ENCODE measurements at regions not wholly inside any gene's neighbourhood (a gene's known extent, or its start where the extent isn't known, plus 50 kb on each side); places are given as distances from the start of the nearest gene placed in this dataset.

DNA sequence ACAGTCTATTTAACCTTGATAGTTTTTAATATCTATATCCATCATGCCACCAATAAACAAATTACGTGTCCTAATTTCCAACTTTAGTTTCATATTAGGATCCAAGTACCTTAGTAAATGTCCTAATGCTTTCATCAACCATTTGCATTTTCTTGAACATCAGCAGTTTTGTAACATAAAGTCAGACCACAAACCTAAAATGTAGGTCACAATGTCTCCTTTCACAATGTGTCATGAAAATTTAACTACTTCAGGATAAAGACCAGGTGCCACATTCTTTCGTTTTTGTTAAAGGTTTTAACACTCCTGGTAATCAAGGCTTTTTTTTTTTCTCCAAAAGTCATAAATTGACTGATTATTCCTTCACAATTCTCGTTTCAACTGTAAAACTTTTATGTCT is 310.7 kb upstream of the PMFBP1 start:
- H3K27me3 ChIP-seq = no peaks in the 10 kb centered on the region
- no peak for ATAC-seq
- intact Hi-C loops (cut with DNase I; ENCODE audit: low total_unique reads) = no loop called here

DNA sequence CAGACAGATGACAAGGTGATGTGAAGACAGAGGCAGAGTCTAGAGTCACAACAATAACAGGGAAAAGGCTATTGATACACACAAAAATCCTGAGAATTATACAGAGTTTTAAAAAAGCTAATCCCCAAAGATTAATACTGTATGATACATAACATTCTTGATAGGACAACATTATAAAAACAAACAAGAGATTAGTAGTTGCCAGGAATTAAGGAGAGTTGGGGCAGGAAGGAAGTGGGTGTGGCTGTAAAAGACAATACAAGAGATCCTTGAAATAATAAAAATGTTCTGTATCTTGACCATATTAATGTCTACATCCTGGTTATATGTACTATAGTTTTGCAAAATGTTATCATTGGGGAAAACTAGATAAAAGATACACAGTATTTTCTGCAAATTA is 309.5 kb upstream of the PMFBP1 start:
- intact Hi-C loops (cut with DNase I; ENCODE audit: low total_unique reads) = no loop called here
- Histone ChIP-seq H3K36me3 (no peaks in the 10 kb centered on the region), H3K4me1 (no peaks in the 10 kb centered on the region)

More for the DNA sequence above, 310.7 kb upstream of the PMFBP1 start:
- Histone ChIP-seq H3K4me3 (no peak overlapping the region), H3K27ac (no peak overlapping the region), H3K9me3 (no peaks in the 10 kb centered on the region), H3K4me1 (no peaks in the 10 kb centered on the region), H3K36me3 (no peaks in the 10 kb centered on the region)
- no peak for TF ChIP-seq POLR2A (IDR thresholded peaks at IDR 0.05)
- TF ChIP-seq, protein P1, sequence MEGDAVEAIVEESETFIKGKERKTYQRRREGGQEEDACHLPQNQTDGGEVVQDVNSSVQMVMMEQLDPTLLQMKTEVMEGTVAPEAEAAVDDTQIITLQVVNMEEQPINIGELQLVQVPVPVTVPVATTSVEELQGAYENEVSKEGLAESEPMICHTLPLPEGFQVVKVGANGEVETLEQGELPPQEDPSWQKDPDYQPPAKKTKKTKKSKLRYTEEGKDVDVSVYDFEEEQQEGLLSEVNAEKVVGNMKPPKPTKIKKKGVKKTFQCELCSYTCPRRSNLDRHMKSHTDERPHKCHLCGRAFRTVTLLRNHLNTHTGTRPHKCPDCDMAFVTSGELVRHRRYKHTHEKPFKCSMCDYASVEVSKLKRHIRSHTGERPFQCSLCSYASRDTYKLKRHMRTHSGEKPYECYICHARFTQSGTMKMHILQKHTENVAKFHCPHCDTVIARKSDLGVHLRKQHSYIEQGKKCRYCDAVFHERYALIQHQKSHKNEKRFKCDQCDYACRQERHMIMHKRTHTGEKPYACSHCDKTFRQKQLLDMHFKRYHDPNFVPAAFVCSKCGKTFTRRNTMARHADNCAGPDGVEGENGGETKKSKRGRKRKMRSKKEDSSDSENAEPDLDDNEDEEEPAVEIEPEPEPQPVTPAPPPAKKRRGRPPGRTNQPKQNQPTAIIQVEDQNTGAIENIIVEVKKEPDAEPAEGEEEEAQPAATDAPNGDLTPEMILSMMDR (IDR thresholded peaks at IDR 0.05 in 4 of 5, conservative IDR thresholded peaks at IDR 0.05 in 1 of 5) = no peak
- in situ Hi-C loops (cut with MboI; ENCODE audit: low sequenced_read_pairs in 4 of 4) = no loop called here
- DNase-seq = no peak

DNA sequence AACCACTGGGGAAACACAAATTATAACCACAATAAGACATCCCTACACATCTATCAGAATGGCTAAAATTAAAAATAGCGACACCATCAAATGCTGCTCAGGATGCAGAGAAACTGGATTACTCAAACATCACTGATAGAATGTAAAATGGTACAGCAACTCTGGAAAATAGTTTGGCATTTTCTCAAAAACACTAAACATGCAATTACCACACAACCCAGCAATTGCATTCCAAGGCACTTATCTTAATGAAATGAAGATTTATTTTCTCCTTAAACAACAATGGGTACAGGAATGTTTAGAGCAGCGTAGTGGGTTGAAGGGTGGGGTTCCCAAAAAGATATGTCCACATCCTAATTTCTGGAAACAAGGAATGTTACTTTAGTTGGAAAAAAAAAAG is 309.0 kb upstream of the PMFBP1 start:
- Histone ChIP-seq H3K36me3 (no peaks in the 10 kb centered on the region), H3K9me3 (no peaks in the 10 kb centered on the region), H3K4me1 (no peaks in the 10 kb centered on the region), H3K4me3 (no peak overlapping the region), H3K27ac (no peak overlapping the region), H3K27me3 (no peaks in the 10 kb centered on the region)
- in situ Hi-C loops (cut with MboI; ENCODE audit: low sequenced_read_pairs in 4 of 4) = no loop called here
- no peak for TF ChIP-seq POLR2A (IDR thresholded peaks at IDR 0.05)
- TF ChIP-seq, protein P1 (IDR thresholded peaks at IDR 0.05 in 4 of 5, conservative IDR thresholded peaks at IDR 0.05 in 1 of 5) = no peak
- intact Hi-C loops (cut with DNase I; ENCODE audit: low total_unique reads) = no loop called here
- no peak for ATAC-seq
- DNase-seq = no peak

More for the DNA sequence above, 309.5 kb upstream of the PMFBP1 start:
- TF ChIP-seq, protein P1 (IDR thresholded peaks at IDR 0.05 in 4 of 5, conservative IDR thresholded peaks at IDR 0.05 in 1 of 5) = no peak
- TF ChIP-seq POLR2A (IDR thresholded peaks at IDR 0.05) = no peak
- Histone ChIP-seq H3K27ac (no peak overlapping the region), H3K27me3 (no peaks in the 10 kb centered on the region), H3K9me3 (no peaks in the 10 kb centered on the region), H3K4me3 (no peak overlapping the region)
- ATAC-seq (no peak), DNase-seq (no peak)
- in situ Hi-C loops (cut with MboI; ENCODE audit: low sequenced_read_pairs in 4 of 4) = no loop called here

- in situ Hi-C loops (cut with MboI; ENCODE audit: low sequenced_read_pairs in 4 of 4) = no loop called here
These were observed 303.7 kb upstream of the PMFBP1 start for GRCh38 chr16:72475688-72476087.

More at GRCh38 chr16:72475688-72476087, 303.7 kb upstream of the PMFBP1 start:
- H3K27me3 ChIP-seq = no peaks in the 10 kb centered on the region
- intact Hi-C loops (cut with DNase I; ENCODE audit: low total_unique reads) = no loop called here
- H3K36me3 ChIP-seq = no peaks in the 10 kb centered on the region
- DNase-seq (no peak), ATAC-seq (no peak)
- TF ChIP-seq POLR2A (IDR thresholded peaks at IDR 0.05) = no peak
- TF ChIP-seq, protein P1 (IDR thresholded peaks at IDR 0.05 in 4 of 5, conservative IDR thresholded peaks at IDR 0.05 in 1 of 5) = no peak
- no peaks in the 10 kb centered on the region for H3K9me3 ChIP-seq
- H3K4me1 ChIP-seq = no peaks in the 10 kb centered on the region
- H3K27ac ChIP-seq = no peak overlapping the region
- H3K4me3 ChIP-seq = no peak overlapping the region
